ENCODE measurements at regions not wholly inside any gene's neighbourhood (a gene's known extent, or its start where the extent isn't known, plus 50 kb on each side); places are given as distances from the start of the nearest gene placed in this dataset.

DNA sequence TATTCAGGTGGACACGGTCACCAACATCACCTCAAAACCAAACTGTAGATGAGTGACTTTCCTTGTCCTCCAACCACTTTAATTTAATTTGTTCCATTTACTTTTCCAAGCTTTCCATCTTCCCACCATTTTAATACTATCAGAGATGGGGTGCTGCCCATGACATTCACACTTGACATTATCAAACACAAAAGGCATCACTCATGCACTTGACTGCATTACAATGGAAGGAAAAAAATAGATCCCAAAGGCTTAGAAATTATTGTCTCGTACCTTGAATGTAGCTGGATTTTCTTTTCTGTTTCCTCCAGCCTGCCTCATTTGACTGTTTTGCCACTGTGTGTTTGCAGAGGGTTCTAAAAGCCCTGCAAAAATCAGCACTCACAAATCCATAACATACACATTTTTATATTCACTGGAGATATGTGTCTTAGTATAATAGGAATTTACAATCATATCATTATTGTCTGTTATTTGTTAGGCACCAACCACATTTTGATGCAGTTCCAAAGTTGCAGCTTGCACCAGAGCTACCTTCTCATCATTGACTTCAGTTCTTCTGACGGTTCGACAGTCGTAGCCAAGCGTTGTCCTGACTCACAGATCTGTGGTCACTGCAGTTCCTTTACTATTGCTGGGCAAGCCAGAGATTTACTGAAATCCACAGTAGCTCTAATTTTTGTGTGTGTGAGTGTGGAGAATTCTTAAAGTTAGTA lies 712.3 kb upstream of the WWC1 start:
- TF ChIP-seq, protein P1, sequence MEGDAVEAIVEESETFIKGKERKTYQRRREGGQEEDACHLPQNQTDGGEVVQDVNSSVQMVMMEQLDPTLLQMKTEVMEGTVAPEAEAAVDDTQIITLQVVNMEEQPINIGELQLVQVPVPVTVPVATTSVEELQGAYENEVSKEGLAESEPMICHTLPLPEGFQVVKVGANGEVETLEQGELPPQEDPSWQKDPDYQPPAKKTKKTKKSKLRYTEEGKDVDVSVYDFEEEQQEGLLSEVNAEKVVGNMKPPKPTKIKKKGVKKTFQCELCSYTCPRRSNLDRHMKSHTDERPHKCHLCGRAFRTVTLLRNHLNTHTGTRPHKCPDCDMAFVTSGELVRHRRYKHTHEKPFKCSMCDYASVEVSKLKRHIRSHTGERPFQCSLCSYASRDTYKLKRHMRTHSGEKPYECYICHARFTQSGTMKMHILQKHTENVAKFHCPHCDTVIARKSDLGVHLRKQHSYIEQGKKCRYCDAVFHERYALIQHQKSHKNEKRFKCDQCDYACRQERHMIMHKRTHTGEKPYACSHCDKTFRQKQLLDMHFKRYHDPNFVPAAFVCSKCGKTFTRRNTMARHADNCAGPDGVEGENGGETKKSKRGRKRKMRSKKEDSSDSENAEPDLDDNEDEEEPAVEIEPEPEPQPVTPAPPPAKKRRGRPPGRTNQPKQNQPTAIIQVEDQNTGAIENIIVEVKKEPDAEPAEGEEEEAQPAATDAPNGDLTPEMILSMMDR (IDR thresholded peaks at IDR 0.05): no peak
- no peak for TF ChIP-seq POLR2A (IDR thresholded peaks at IDR 0.05)
